HCT116 (cell line): ENCODE measurements at regions not wholly inside any gene's neighbourhood (a gene's known extent, or its start where the extent isn't known, plus 50 kb on each side); places are given as distances from the start of the nearest gene placed in this dataset.

Source experiments
- SIN3A ChIP-seq: IDR thresholded peaks from 2 replicates; pipeline ENCODE4 v1.6.1; 2012; ENCODE audit warnings: low read depth
- TF ChIP-seq, protein P1 (sequence below), 3 experiments: fragments of 200-600 bp in 1 of 3; sonication (generic) in 1 of 3; IDR thresholded peaks in 2 of 3; conservative IDR thresholded peaks in 1 of 3; 2 replicates each; pipeline ENCODE4 v1.5.1; 2012 to 2017; ENCODE audit warnings: low read depth in 2 of 3, low read length in 2 of 3, antibody characterized with exemption in 1 of 3, borderline replicate concordance in 1 of 3, control low read depth in 1 of 3, mild to moderate bottlenecking in 1 of 3, mixed read lengths in 1 of 3, mixed run types in 1 of 3, moderate library complexity in 1 of 3; ENCODE audit not compliant: insufficient read depth in 1 of 3

DNA sequence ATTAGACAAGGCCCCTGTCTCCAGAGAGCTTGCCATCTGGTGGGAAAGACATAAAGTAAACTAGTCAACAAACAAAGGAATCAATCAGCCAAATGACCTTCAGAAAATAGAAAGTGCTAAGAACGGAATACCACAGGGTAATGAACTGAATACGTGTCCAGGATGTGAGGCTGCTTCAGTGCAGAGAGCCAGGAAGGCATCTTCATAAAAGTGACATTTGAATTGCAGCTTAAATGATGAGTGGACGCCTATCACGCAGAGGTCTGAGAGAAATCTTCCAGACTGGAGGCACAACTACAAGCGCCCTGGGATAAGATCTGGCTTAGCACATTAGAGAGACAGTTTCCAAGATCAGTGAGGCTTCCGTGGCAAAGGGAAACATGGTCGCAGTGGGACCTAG, 574.1 kb upstream of the CDH8 start:
- TF ChIP-seq, protein P1, sequence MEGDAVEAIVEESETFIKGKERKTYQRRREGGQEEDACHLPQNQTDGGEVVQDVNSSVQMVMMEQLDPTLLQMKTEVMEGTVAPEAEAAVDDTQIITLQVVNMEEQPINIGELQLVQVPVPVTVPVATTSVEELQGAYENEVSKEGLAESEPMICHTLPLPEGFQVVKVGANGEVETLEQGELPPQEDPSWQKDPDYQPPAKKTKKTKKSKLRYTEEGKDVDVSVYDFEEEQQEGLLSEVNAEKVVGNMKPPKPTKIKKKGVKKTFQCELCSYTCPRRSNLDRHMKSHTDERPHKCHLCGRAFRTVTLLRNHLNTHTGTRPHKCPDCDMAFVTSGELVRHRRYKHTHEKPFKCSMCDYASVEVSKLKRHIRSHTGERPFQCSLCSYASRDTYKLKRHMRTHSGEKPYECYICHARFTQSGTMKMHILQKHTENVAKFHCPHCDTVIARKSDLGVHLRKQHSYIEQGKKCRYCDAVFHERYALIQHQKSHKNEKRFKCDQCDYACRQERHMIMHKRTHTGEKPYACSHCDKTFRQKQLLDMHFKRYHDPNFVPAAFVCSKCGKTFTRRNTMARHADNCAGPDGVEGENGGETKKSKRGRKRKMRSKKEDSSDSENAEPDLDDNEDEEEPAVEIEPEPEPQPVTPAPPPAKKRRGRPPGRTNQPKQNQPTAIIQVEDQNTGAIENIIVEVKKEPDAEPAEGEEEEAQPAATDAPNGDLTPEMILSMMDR (IDR thresholded peaks at IDR 0.05 in 2 of 3, conservative IDR thresholded peaks at IDR 0.05 in 1 of 3; ENCODE audit: borderline replicate concordance in 1 of 3, insufficient read depth in 1 of 3, low read depth in 2 of 3, low read length in 2 of 3) = no peak
- TF ChIP-seq SIN3A = no peak
